B cell (primary cell): ENCODE measurements at regions not wholly inside any gene's neighbourhood (a gene's known extent, or its start where the extent isn't known, plus 50 kb on each side); places are given as distances from the start of the nearest gene placed in this dataset.

Experiments used
- ATAC-seq: fragments of 200-7000 bp; cut with Tn5 transposase; one replicate; pipeline ENCODE4 v1.10.0; 2021; ENCODE audit warnings: low read depth, mild to moderate bottlenecking, moderate number of reproducible peaks, moderate library complexity
- CTCF ChIA-PET: fragments of 350-600 bp; sonication (Branson Sonifier 250); formaldehyde crosslinking; loops from one replicate; lab custom pipeline; 2021; ENCODE audit warnings: antibody characterized with exemption, inconsistent platforms; lab: Charles Lee
- POLR2A ChIA-PET: fragments of 350-600 bp; sonication (Branson Sonifier 250); formaldehyde crosslinking; loops from one replicate; lab custom pipeline; 2021; ENCODE audit warnings: antibody characterized with exemption; lab: Charles Lee
- DNase-seq: peaks from one replicate; pipeline ENCODE4 v3.0.0; 2013
- H2AFZ ChIP-seq: 2 replicates; pipeline ENCODE4 v1.6.1; 2012; ENCODE audit warnings: mild to moderate bottlenecking, low read depth, low read length; ENCODE audit not compliant: insufficient read depth, poor library complexity, severe bottlenecking
- H3K27ac ChIP-seq, 2 donors: 1 replicate in 1 of 2; 2 replicates in 1 of 2; pipeline ENCODE4 v1.5.1; 2012 to 2013; ENCODE audit warnings: low read length in 2 of 2, mild to moderate bottlenecking in 2 of 2, moderate library complexity in 1 of 2
- H3K27me3 ChIP-seq, 4 experiments: fragments of 200-600 bp in 1 of 4; sonication (generic) in 1 of 4; replicated peaks in 1 of 4; 1 replicate in 2 of 4; 2 replicates in 2 of 4; pipeline versions ENCODE4 v1.6.1 to v1.7.0; 2013 to 2016; ENCODE audit warnings: low read length in 3 of 4, mild to moderate bottlenecking in 2 of 4, mixed read lengths in 1 of 4, moderate library complexity in 1 of 4; ENCODE audit not compliant: insufficient read depth in 4 of 4, control insufficient read depth in 3 of 4; ENCODE audit errors: control extremely low read depth in 1 of 4
- H3K36me3 ChIP-seq, 2 experiments: replicated peaks in 1 of 2; 1 replicate in 1 of 2; 2 replicates in 1 of 2; pipeline versions ENCODE4 v1.6.1 to v1.7.1; 2013; ENCODE audit warnings: low read length in 1 of 2; ENCODE audit not compliant: insufficient read depth in 2 of 2, control insufficient read depth in 1 of 2; ENCODE audit errors: control extremely low read depth in 1 of 2, extremely low read depth in 1 of 2
- H3K4me1 ChIP-seq, 2 donors: fragments of 200-600 bp in 1 of 2; sonication (generic) in 1 of 2; 1 replicate in 1 of 2; 2 replicates in 1 of 2; pipeline versions ENCODE4 v1.5.1 to v1.6.1; 2013 to 2017; ENCODE audit warnings: low read length in 2 of 2; ENCODE audit not compliant: control insufficient read depth in 2 of 2, insufficient read depth in 2 of 2
- H3K4me2 ChIP-seq: replicated peaks from 2 replicates; pipeline ENCODE3; 2012; ENCODE audit warnings: mild to moderate bottlenecking, low read depth, low read length; ENCODE audit not compliant: poor library complexity, severe bottlenecking
- H3K4me3 ChIP-seq, 5 experiments: fragments of 200-600 bp in 1 of 5; sonication (generic) in 1 of 5; 1 replicate in 3 of 5; 2 replicates in 2 of 5; pipeline versions ENCODE4 v1.5.1 to v1.7.0; 2011 to 2016; ENCODE audit warnings: low read length in 4 of 5, mild to moderate bottlenecking in 4 of 5, low read depth in 2 of 5, control low read depth in 1 of 5, moderate library complexity in 1 of 5; ENCODE audit not compliant: insufficient read depth in 1 of 5; ENCODE audit errors: control extremely low read depth in 1 of 5, extremely low read depth in 1 of 5
- H3K79me2 ChIP-seq: fragments of 200-600 bp; sonication (generic); one replicate; pipeline ENCODE4 v1.6.0; 2016; ENCODE audit warnings: low read length; ENCODE audit not compliant: control insufficient read depth, insufficient read depth
- H3K9ac ChIP-seq: fragments of 200-600 bp; sonication (generic); 2 replicates; pipeline ENCODE4 v1.6.1; 2017; ENCODE audit warnings: mild to moderate bottlenecking, low read length, moderate library complexity
- H3K9me3 ChIP-seq, 3 donors: one replicate each; pipeline versions ENCODE4 v1.6.1 to v1.7.1; 2013; ENCODE audit warnings: low read length in 2 of 3; ENCODE audit not compliant: control insufficient read depth in 2 of 3, insufficient read depth in 1 of 3; ENCODE audit errors: control extremely low read depth in 1 of 3
- H4K20me1 ChIP-seq: 2 replicates; pipeline ENCODE4 v1.6.0; 2012; ENCODE audit warnings: mild to moderate bottlenecking, low read length; ENCODE audit not compliant: insufficient read depth, control insufficient read depth, poor library complexity, severe bottlenecking
- H3K27ac Mint-ChIP-seq: one replicate; pipeline ENCODE4 v1.8.0; 2021; ENCODE audit warnings: mixed read lengths
- H3K27me3 Mint-ChIP-seq: one replicate; pipeline ENCODE4 v1.8.0; 2021; ENCODE audit warnings: mixed read lengths
- H3K4me1 Mint-ChIP-seq: one replicate; pipeline ENCODE4 v1.8.0; 2021; ENCODE audit warnings: mixed read lengths
- H3K4me3 Mint-ChIP-seq: one replicate; pipeline ENCODE4 v1.8.0; 2021; ENCODE audit warnings: mixed read lengths
- H3K9me3 Mint-ChIP-seq: one replicate; pipeline ENCODE4 v1.8.0; 2022; ENCODE audit warnings: mixed read lengths; ENCODE audit not compliant: insufficient read depth
- EZH2 ChIP-seq: IDR thresholded peaks from 2 replicates; pipeline ENCODE4 v1.6.1; 2012; ENCODE audit warnings: borderline replicate concordance, low read depth, mild to moderate bottlenecking, moderate library complexity, low read length; ENCODE audit not compliant: insufficient read depth, poor library complexity, severe bottlenecking
- WGBS: methylation state at CpG from one replicate; pipeline ENCODE4 v1.1.5; 2013; ENCODE audit warnings: missing lambda C conversion rate; ENCODE audit not compliant: insufficient coverage; 5-methylcytosine and 5-hydroxymethylcytosine counted together
- intact Hi-C: fragments of 100-400 bp; cut with micrococcal nuclease; formaldehyde crosslinking; loops from one replicate; pipeline ENCODE4 v1.10.0; 2022
- TF ChIP-seq, protein P1 (sequence below): fragments of 200-600 bp; IDR thresholded peaks from one replicate; pipeline ENCODE4 v1.8.0; 2022; ENCODE audit warnings: antibody characterized with exemption, mild to moderate bottlenecking

DNA sequence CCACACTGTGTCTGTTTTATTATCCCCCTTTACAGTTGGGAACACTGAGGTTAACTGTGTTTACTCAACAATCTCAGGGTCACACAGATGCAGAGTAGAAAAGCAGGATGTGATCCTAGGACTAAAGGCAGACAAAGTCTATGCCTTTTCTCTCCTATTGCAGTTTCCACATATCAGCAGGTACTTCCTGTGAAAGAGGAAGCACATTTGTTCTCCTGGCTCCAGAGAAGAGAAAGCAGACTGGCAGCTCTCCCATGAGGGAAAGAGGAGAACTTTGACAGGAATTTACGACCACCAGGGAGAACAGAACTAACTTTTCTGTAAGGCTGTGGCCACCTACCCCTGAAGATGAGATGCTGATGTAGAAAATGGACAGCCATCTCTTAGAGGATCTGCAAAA is 84.2 kb upstream of the TNC start:
- H3K4me2 ChIP-seq: no peak overlapping the region
- no peaks in the 10 kb centered on the region for H3K9me3 ChIP-seq
- no peak overlapping the region for H3K4me3 ChIP-seq
- no peaks in the 10 kb centered on the region for H3K9me3 Mint-ChIP-seq
- POLR2A ChIA-PET: no interaction called here
- H4K20me1 ChIP-seq: no peaks in the 10 kb centered on the region
- H3K9ac ChIP-seq: no peak overlapping the region
- TF ChIP-seq, protein P1, sequence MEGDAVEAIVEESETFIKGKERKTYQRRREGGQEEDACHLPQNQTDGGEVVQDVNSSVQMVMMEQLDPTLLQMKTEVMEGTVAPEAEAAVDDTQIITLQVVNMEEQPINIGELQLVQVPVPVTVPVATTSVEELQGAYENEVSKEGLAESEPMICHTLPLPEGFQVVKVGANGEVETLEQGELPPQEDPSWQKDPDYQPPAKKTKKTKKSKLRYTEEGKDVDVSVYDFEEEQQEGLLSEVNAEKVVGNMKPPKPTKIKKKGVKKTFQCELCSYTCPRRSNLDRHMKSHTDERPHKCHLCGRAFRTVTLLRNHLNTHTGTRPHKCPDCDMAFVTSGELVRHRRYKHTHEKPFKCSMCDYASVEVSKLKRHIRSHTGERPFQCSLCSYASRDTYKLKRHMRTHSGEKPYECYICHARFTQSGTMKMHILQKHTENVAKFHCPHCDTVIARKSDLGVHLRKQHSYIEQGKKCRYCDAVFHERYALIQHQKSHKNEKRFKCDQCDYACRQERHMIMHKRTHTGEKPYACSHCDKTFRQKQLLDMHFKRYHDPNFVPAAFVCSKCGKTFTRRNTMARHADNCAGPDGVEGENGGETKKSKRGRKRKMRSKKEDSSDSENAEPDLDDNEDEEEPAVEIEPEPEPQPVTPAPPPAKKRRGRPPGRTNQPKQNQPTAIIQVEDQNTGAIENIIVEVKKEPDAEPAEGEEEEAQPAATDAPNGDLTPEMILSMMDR: no peak
- no peak for TF ChIP-seq EZH2
- H3K4me3 Mint-ChIP-seq: no peak overlapping the region
- H3K4me1 Mint-ChIP-seq: peaks cover 15% of the 10 kb centered on the region
- no peak for DNase-seq
- CTCF ChIA-PET: no interaction called here
- no peak overlapping the region for H2AFZ ChIP-seq
- no CpG with 5 or more reads among the region's 1 CpG for WGBS
- ATAC-seq: no peak
- H3K36me3 ChIP-seq: no peaks in the 10 kb centered on the region
- intact Hi-C loops: no loop called here
- no peaks in the 10 kb centered on the region for H3K79me2 ChIP-seq
- no peaks in the 10 kb centered on the region for H3K27me3 Mint-ChIP-seq
- no peaks in the 10 kb centered on the region for H3K27me3 ChIP-seq
- no peak overlapping the region for H3K27ac Mint-ChIP-seq
- H3K27ac ChIP-seq: no peak overlapping the region
- peaks cover 0 to 4% of the 10 kb centered on the region in 2 donors for H3K4me1 ChIP-seq

- DNase-seq: no peak
- peaks cover 0 to 4% of the 10 kb centered on the region in 2 donors for H3K4me1 ChIP-seq
- Mint-ChIP-seq H3K27ac (no peak overlapping the region), H3K27me3 (no peaks in the 10 kb centered on the region), H3K4me3 (no peak overlapping the region), H3K4me1 (peaks cover 22% of the 10 kb centered on the region), H3K9me3 (no peaks in the 10 kb centered on the region)
- no peaks in the 10 kb centered on the region for H3K36me3 ChIP-seq
- no peak overlapping the region for H3K4me3 ChIP-seq
- H4K20me1 ChIP-seq: no peaks in the 10 kb centered on the region
- ATAC-seq: no peak
- H3K27ac ChIP-seq: no peak overlapping the region
- H3K27me3 ChIP-seq: no peaks in the 10 kb centered on the region
- no peaks in the 10 kb centered on the region for H3K79me2 ChIP-seq
- ChIA-PET POLR2A (no interaction called here), CTCF (no interaction called here)
- no CpG with 5 or more reads among the region's 2 CpGs for WGBS
- H3K9me3 ChIP-seq: no peaks in the 10 kb centered on the region
- H2AFZ ChIP-seq: no peak overlapping the region
- intact Hi-C loops: no loop called here
- H3K9ac ChIP-seq: no peak overlapping the region
- no peak overlapping the region for H3K4me2 ChIP-seq
- no peak for TF ChIP-seq EZH2
- TF ChIP-seq, protein P1: no peak
Measured at GRCh38 chr9:115202960-115203751, 85.2 kb upstream of the TNC start.
